Ovary (tissue), 7 donors: ENCODE measurements at regions not wholly inside any gene's neighbourhood (a gene's known extent, or its start where the extent isn't known, plus 50 kb on each side); places are given as distances from the start of the nearest gene placed in this dataset.

Experiments used
- DNase-seq, 5 donors: peaks; one replicate each; pipeline ENCODE4 v3.0.0-alpha.2; 2019 to 2020
- H3K27ac ChIP-seq, 2 donors: fragments of 200-600 bp; one replicate each; pipeline versions ENCODE4 v1.5.1 to v1.8.0; 2019 to 2022
- H3K27me3 ChIP-seq: fragments of 200-600 bp; one replicate; pipeline ENCODE4 v1.8.0; 2022
- H3K36me3 ChIP-seq: fragments of 200-600 bp; sonication (generic); one replicate; pipeline ENCODE4 v1.5.1; 2019
- H3K4me1 ChIP-seq: one replicate; pipeline ENCODE4 v1.8.1; 2013; ENCODE audit warnings: mild to moderate bottlenecking, moderate library complexity; ENCODE audit not compliant: insufficient read depth
- H3K4me3 ChIP-seq: fragments of 200-600 bp; sonication (generic); one replicate; pipeline ENCODE4 v1.5.1; 2017
- H3K9me3 ChIP-seq, 2 donors: fragments of 200-600 bp in 1 of 2; sonication (generic) in 1 of 2; one replicate each; pipeline versions ENCODE4 v1.5.1 to v1.8.1; 2013 to 2019; ENCODE audit warnings: mild to moderate bottlenecking in 1 of 2, moderate library complexity in 1 of 2
- CTCF ChIP-seq, 3 donors: fragments of 450-650 bp in 2 of 3; fragments of 200-600 bp in 1 of 3; IDR thresholded peaks; one replicate each; pipeline versions ENCODE4 v1.5.1 to v1.8.0; 2016 to 2022; ENCODE audit warnings: antibody characterized with exemption in 3 of 3, mild to moderate bottlenecking in 1 of 3
- EP300 ChIP-seq: sonication (generic); formaldehyde crosslinking; IDR thresholded peaks from one replicate; pipeline ENCODE4 v1.6.1; 2017; ENCODE audit warnings: antibody characterized with exemption
- POLR2A ChIP-seq: fragments of 450-650 bp; IDR thresholded peaks from one replicate; pipeline ENCODE4 v1.6.1; 2017; ENCODE audit warnings: antibody characterized with exemption, mild to moderate bottlenecking, moderate library complexity
- WGBS, 3 donors: extraction: QIAGEN DNeasy Blood & Tissue Kit in 1 of 3; methylation state at CpG; one replicate each; pipeline versions ENCODE4 v1.1.5 to v1.1.7; 2013 to 2017; 5-methylcytosine and 5-hydroxymethylcytosine counted together
- intact Hi-C, 4 donors: fragments of 100-400 bp; cut with DNase I; formaldehyde crosslinking; loops; one replicate each; pipeline versions ENCODE4 v1.11.0 to v1.15.1; 2022 to 2023
- donor health status: DM: no; HTN: no; CAD: no; lungs with moderate emphysema.
- donor health status: DM: no; HTN: no; CAD: no.
- donor health status: Bipolar disorder and iron deficiency.
- donor health status: DM: no; HTN: no; CAD: no.
- donor health status: DM: yes; HTN: yes; CAD: no.

DNA sequence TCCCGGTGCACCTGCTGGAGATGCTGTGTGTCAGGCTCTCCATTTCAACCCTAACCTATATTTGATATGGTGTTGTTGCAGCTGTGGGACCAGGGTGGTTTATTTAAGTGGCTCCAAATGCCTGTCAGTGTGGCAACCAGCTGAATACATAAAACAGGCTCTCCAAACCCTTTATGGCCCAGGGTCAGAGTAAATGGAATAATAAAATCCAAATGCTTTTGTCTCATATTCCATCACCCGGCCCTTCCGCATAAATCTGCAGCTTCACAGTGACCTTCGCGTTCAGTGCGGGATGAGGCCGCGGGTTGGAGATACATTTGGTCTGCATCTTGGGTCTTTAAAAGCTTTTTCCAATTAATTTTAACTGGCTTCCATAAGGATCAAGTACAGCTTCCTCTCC is 382.1 kb upstream of the NR2F2 start:
- WGBS, 3 donors: 93 to 95% (median 93%) methylated on average over 8 of the region's 8 CpGs
- Histone ChIP-seq H3K9me3 (no peaks in the 10 kb centered on the region), H3K4me1 (no peaks in the 10 kb centered on the region), H3K4me3 (no peak overlapping the region), H3K27ac (no peak overlapping the region), H3K36me3 (no peaks in the 10 kb centered on the region), H3K27me3 (no peaks in the 10 kb centered on the region)
- intact Hi-C loops: no loop called here
- no peak for TF ChIP-seq POLR2A
- TF ChIP-seq EP300: no peak
- no peak for TF ChIP-seq CTCF (IDR thresholded peaks at IDR 0.05)
- no peak for DNase-seq

DNA sequence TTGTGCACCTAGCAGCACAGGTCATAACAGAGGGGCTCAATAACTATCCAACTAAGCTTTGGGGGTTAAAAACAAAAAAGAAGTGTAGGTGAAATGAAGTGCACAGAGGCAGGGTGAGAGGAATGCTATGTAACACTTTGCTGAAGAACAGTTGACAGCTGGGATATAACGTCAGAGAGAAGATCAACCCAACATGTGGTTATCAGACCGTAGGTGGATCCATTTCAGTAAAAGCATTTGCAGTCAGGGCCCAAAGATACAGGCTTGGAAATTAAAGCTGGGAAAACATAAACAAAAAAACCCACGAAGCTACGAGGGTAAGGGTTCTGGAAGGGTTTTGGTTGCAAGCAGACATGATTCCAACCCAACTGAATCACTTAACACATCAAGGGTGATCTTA is 377.5 kb upstream of the NR2F2 start:
- no peak for TF ChIP-seq EP300
- TF ChIP-seq CTCF (IDR thresholded peaks at IDR 0.05): no peak
- TF ChIP-seq POLR2A: no peak
- WGBS, 3 donors: 47 to 66% (median 56%) methylated on average over 4 of the region's 4 CpGs
- DNase-seq: no peak
- Histone ChIP-seq H3K4me3 (no peak overlapping the region), H3K9me3 (no peaks in the 10 kb centered on the region), H3K36me3 (no peaks in the 10 kb centered on the region), H3K4me1 (no peaks in the 10 kb centered on the region), H3K27ac (no peak overlapping the region), H3K27me3 (no peaks in the 10 kb centered on the region)
- intact Hi-C loops: no loop called here

DNA sequence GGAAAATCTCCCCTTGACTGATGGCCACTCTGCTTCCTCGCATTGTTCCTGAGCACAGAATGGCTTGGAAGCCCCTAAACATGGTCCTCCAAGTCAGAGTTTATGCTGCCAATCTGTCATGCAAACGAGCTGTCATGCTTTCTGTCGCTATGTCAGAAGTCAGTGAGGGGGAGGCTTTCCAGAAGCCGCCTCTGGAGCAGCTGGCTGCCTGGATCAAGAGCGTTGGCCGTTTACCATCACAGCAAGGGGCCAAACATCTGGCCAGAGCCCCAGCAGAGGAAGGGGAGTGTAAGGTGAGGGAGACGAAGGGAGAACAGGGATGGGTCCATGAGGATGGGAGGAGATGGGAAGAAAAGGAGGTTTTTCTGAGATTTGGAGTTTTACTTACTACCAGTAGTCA is 372.6 kb upstream of the NR2F2 start:
- Histone ChIP-seq H3K9me3 (no peaks in the 10 kb centered on the region), H3K27me3 (no peaks in the 10 kb centered on the region), H3K4me3 (no peak overlapping the region), H3K4me1 (no peaks in the 10 kb centered on the region), H3K36me3 (no peaks in the 10 kb centered on the region), H3K27ac (no peak overlapping the region)
- TF ChIP-seq CTCF (IDR thresholded peaks at IDR 0.05): no peak
- no peak for TF ChIP-seq POLR2A
- TF ChIP-seq EP300: no peak
- no peak for DNase-seq
- WGBS, 3 donors: 64 to 71% (median 70%) methylated on average over 7 of the region's 7 CpGs
- intact Hi-C loops: no loop called here

GRCh38 chr15:95958382-95958781 is 372.1 kb upstream of the NR2F2 start:
- 47 to 73% (median 68%) methylated on average over 5 of the region's 5 CpGs for WGBS, 3 donors
- Histone ChIP-seq H3K4me3 (no peak overlapping the region), H3K4me1 (no peaks in the 10 kb centered on the region), H3K27ac (no peak overlapping the region), H3K36me3 (no peaks in the 10 kb centered on the region), H3K9me3 (no peaks in the 10 kb centered on the region), H3K27me3 (no peaks in the 10 kb centered on the region)
- no peak for DNase-seq
- no peak for TF ChIP-seq CTCF (IDR thresholded peaks at IDR 0.05)
- intact Hi-C loops: no loop called here

DNA sequence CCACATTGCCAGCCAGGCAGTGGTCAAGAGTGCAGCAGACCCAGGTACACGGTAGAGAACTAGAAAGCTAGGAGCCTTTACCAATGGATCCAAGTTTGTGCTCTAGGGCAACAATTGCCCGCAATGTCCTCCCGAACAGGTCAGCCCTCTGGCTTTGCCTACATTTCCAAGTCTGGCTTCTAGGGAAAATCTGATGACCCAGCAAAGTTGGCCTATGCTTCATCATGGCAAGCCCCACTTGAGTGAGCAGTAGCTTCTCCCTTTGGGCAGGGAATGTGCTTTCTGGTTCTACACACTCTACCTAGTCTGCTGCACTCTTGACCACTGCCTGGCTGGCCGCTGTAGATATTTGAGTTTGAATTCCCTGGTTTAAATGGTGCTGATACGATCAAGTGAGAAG is 361.6 kb upstream of the NR2F2 start:
- intact Hi-C loops: no loop called here
- Histone ChIP-seq H3K9me3 (no peaks in the 10 kb centered on the region), H3K36me3 (no peaks in the 10 kb centered on the region), H3K4me1 (peaks cover 6% of the 10 kb centered on the region), H3K27me3 (no peaks in the 10 kb centered on the region), H3K27ac (no peak overlapping the region), H3K4me3 (no peak overlapping the region)
- no peak for DNase-seq
- TF ChIP-seq POLR2A (no peak), EP300 (no peak), CTCF (IDR thresholded peaks at IDR 0.05) (no peak)
- WGBS, 3 donors: 96 to 97% (median 97%) methylated on average over 5 of the region's 5 CpGs
